Gastrocnemius medialis (tissue), 4 donors: ENCODE measurements at regions not wholly inside any gene's neighbourhood (a gene's known extent, or its start where the extent isn't known, plus 50 kb on each side); places are given as distances from the start of the nearest gene placed in this dataset.
A peak's percentile ranks its signal among the peaks of the same experiment; 100 is the strongest.

Experiments used
- ATAC-seq, 2 donors: fragments of 150-250 bp; one replicate each; pipeline ENCODE4 v1.9.1; 2016
- DNase-seq, 2 donors: peaks; one replicate each; pipeline ENCODE4 v3.0.0-alpha.2; 2019
- H3K27ac ChIP-seq, 4 donors: fragments of 200-600 bp; sonication (generic); 1 replicate in 1 of 4; 2 replicates in 3 of 4; pipeline ENCODE4 v1.5.1; 2016 to 2018; ENCODE audit warnings: mild to moderate bottlenecking in 2 of 4, moderate library complexity in 1 of 4
- H3K27me3 ChIP-seq, 3 donors: fragments of 200-600 bp; sonication (generic) in 2 of 3; 1 replicate in 1 of 3; 2 replicates in 2 of 3; pipeline versions ENCODE4 v1.5.1 to v1.6.0; 2016 to 2019; ENCODE audit warnings: mild to moderate bottlenecking in 1 of 3, moderate library complexity in 1 of 3
- H3K36me3 ChIP-seq, 2 donors: fragments of 200-600 bp; sonication (generic) in 1 of 2; one replicate each; pipeline ENCODE4 v1.5.1; 2017 to 2018
- H3K4me1 ChIP-seq, 2 donors: fragments of 200-600 bp; sonication (generic) in 1 of 2; one replicate each; pipeline ENCODE4 v1.5.1; 2016 to 2017; ENCODE audit warnings: mild to moderate bottlenecking in 2 of 2
- H3K4me3 ChIP-seq, 4 donors: fragments of 200-600 bp; sonication (generic) in 3 of 4; 1 replicate in 1 of 4; 2 replicates in 3 of 4; pipeline ENCODE4 v1.5.1; 2016 to 2019; ENCODE audit warnings: mild to moderate bottlenecking in 2 of 4
- H3K9me3 ChIP-seq, 3 donors: fragments of 200-600 bp; sonication (generic) in 2 of 3; 1 replicate in 1 of 3; 2 replicates in 2 of 3; pipeline ENCODE4 v1.5.1; 2016 to 2019
- CTCF ChIP-seq, 5 experiments: fragments of 450-650 bp in 3 of 5; fragments of 200-600 bp in 2 of 5; sonication (generic) in 2 of 5; IDR thresholded peaks in 4 of 5; conservative IDR thresholded peaks in 1 of 5; 1 replicate in 4 of 5; 2 replicates in 1 of 5; pipeline ENCODE4 v1.5.1; 2016 to 2019; ENCODE audit warnings: antibody characterized with exemption in 5 of 5, mild to moderate bottlenecking in 3 of 5, moderate library complexity in 3 of 5
- POLR2A ChIP-seq, 2 donors: fragments of 450-650 bp; IDR thresholded peaks; one replicate each; pipeline ENCODE4 v1.6.1; 2017; ENCODE audit warnings: antibody characterized with exemption in 2 of 2, mild to moderate bottlenecking in 2 of 2, moderate library complexity in 2 of 2
- in situ Hi-C, 4 donors: fragments of 200-750 bp; cut with MboI; loops; one replicate each; pipeline versions ENCODE4 v1.15.0 to v1.8.0; 2017; ENCODE audit warnings: low sequenced_read_pairs in 4 of 4
- intact Hi-C: fragments of 100-400 bp; cut with DNase I; formaldehyde crosslinking; loops from one replicate; pipeline ENCODE4 v1.15.1; 2023; ENCODE audit warnings: low total_unique reads

GRCh38 chr3:27533718-27534573 is 49.8 kb upstream of the SLC4A7 start:
- H3K36me3 ChIP-seq = no peaks in the 10 kb centered on the region
- H3K9me3 ChIP-seq = no peaks in the 10 kb centered on the region
- peak overlapping the region; percentile 31 to 46 (median 38) for H3K27ac ChIP-seq
- ATAC-seq (peak; percentile 79 to 81), DNase-seq (peak; percentile 3 to 52)
- in situ Hi-C loops (no loop called here), intact Hi-C loops (no loop called here)
- no peaks in the 10 kb centered on the region for H3K27me3 ChIP-seq
- no peak overlapping the region for H3K4me3 ChIP-seq
- peaks cover 0 to 9% of the 10 kb centered on the region in 2 donors for H3K4me1 ChIP-seq
- TF ChIP-seq POLR2A (IDR thresholded peaks at IDR 0.05) = no peak
- no peak for TF ChIP-seq CTCF (IDR thresholded peaks at IDR 0.05 in 4 of 5, conservative IDR thresholded peaks at IDR 0.05 in 1 of 5)
